ENCODE measurements at regions not wholly inside any gene's neighbourhood (a gene's known extent, or its start where the extent isn't known, plus 50 kb on each side); places are given as distances from the start of the nearest gene placed in this dataset.

- no peak for TF ChIP-seq AGO1 (IDR thresholded peaks at IDR 0.05; ENCODE audit: low read depth, low read length, poor library complexity, severe bottlenecking)
- no peak for TF ChIP-seq RBM39 (IDR thresholded peaks at IDR 0.05; ENCODE audit: low read depth, low read length, poor library complexity, severe bottlenecking)
Observed at GRCh38 chr9:79889369-79889768, 317.6 kb downstream of the TLE4 start.
